GM19452 (cell line): ENCODE measurements at regions not wholly inside any gene's neighbourhood (a gene's known extent, or its start where the extent isn't known, plus 50 kb on each side); places are given as distances from the start of the nearest gene placed in this dataset.
"Not testable (repeated sequence)": the region's sequence is repeated elsewhere in the genome, so short reads cannot be mapped to it uniquely, and the experiment has no call there.

Experiments used
- ATAC-seq: cut with Tn5 transposase; IDR thresholded peaks from one replicate; pipeline ENCODE4 v1.9.1; 2021; ENCODE audit not compliant: unreplicated experiment

DNA sequence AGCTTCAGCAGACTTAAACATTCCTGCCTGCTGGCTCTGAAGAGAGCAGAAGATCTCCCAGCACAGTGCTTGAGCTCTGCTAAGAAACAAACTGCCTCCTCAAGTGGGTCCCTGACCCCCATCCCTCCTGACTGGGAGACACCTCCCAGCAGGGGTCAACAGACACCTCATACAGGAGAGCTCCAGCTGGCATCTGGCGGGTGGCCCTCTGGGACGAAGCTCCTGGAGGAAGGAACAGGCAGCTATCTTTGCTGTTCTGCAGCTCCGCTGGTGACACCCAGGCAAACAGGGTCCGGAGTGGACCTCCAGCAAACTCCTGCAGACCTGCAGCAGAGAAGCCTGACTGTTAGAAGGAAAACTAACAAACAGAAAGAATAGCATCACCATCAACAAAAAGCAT is 139.3 kb downstream of the ATXN7L3B start:
- not testable (repeated sequence) for ATAC-seq

DNA sequence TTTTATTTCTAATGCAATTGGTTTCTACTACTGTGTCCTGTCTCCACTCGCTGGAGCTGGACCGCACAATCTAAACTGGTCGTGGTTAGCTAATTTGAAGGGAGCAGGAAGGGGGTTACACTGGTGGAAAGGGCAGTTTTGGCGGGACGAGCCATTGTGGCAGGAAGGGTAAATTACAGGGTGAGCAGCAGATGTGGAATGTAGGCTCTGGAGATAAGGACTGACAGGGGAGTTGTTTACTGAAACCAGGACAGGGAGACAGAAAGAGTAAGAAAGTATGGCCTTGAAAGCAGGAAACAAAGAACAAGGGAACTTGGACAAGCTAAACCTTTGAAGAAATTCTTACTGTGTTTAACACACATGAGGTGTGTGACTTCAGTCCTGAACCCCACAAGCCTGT is 147.8 kb downstream of the ATXN7L3B start:
- ATAC-seq = no peak

DNA sequence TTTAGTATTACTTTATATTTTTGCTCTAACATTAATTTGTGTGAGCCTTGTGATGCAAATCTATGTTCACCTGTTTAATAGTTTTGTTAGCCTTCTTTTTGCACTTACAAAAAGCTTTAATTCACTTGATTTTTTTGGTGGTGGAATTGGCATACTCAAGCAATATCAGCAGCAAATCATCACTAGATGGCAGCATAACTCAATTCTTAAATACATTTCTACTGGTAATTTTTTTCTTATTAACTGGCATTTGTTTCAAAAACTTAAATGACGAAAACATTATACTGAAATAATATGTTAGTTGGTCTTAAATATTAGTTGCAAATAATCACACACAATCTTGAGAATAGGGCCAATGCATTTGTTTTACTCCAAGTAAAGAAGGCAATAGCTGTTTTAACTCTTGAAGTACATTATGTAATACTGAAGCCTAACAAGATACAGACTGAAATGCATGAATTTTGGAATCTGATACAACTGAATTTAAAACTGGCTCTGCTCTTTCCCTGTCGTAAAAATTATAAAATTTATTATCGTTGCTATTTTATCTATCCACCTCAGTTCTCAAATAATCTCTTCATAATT is 151.5 kb downstream of the ATXN7L3B start:
- no peak for ATAC-seq

DNA sequence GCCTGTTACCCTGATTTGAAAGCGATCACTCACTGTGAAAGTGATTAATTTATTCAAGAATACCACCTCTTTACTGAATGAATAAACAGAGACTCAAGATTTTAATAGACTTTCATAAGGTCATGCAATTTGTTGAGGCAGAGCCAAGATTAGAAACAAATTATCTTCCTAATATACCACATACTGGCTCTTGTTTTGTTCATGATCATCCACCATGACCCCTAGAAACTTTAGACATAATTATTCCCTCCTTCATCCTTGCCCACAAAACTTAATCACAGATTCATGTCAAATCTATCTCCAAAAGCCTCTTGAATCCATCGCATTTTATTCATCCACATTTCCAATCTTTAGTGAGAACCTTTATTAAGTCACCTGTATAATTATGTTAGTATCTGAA is 152.3 kb downstream of the ATXN7L3B start:
- ATAC-seq = no peak

DNA sequence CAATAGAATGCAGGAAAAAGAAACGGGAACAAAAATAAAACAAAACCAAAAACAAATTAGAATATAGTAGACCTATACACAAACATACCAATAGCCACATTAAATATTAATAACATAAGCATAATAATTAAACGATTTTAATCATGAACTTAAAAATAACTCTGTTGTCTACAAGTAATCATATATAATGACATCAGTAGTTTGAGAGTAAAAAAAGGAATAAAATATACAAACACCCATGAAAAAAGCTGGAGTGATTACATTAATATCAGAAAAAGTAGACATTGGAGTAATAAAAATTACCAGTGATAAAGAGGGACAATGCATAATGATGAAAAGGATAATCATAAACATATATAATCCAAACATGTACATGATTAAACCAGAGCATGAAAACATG is 181.8 kb downstream of the ATXN7L3B start:
- no peak for ATAC-seq

DNA sequence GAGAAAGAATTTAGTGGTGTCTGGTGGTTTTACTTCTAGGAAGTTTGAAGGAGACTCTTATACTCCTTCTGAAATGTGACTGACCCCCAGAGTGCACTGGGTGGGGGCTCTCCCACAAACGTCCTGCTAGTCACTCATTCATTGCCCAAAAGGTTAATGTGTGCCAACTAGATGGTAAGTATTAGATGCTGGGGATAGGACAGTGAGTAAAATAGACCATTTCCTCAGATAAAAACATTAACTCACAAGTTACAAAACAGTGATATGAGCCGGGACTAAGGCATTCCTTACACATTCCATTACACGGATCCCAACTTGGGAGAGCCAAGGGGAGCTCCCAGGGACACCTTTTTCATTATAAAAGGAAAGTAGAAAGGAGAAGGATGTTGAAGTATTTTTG is 185.1 kb downstream of the ATXN7L3B start:
- no peak for ATAC-seq

DNA sequence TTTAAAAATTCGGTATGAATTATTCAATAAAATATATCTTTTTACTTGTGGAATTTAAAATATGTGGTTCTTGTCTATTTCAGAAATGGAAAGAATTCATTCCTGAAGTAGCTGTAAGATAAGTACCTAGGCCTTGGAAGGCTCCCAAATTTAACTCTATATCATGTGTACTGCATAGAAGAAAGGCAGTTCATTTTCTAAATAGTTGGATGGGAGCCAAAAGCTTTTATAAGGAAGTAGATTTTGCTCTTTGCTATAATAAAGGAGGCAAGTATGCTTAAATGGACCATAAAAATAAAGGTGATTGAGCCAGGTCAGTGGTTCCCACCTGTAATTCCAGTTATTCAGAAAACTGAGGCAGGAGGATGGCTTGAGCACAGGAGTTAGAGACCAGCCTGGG is 187.5 kb downstream of the ATXN7L3B start:
- no peak for ATAC-seq

DNA sequence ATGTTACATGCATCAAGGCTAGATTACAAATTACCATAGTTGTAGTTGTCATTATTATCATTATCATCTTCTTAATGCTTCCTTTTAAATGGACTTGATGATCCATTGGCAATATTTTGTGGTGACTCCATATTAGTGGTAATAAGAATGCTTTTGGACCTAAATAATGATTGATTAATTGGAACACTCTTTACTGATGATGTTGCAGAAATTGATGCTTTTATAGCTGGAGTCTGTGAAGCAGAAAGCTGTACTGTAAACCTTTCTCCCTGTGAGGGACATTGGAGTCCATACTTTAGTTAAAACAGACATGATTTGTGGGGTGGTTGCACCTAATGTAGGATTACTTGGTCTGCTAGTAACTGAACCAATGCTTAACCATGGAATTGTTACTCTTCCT is 190.4 kb downstream of the ATXN7L3B start:
- no peak for ATAC-seq

DNA sequence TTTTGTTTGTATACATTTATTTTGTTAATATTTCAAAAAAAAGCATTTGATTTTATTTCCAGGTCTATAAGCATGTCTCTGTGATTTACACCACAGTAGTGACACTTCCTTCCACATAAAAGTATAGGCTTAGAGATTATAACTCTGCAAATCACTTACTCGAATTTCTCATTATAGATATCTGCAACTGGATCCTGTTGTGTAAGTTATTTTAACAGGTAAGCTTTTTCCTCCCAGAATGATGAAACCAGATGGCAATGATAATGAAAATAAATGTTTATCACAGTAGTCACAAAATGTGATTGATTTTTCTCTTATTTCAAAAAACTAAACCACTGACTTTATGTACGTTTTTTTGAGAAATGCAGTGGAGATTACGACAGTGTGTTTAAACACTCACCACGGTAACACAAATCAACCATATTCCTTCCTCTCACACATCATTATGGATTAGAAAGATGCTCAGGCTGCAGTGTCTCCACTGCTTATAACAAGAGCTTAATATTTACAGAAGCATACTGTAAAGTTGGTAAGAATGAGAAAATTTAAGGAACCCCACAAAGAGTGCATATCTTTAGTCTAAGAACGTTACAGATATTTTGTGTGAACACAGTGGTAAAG is 194.6 kb downstream of the ATXN7L3B start:
- ATAC-seq = no peak

DNA sequence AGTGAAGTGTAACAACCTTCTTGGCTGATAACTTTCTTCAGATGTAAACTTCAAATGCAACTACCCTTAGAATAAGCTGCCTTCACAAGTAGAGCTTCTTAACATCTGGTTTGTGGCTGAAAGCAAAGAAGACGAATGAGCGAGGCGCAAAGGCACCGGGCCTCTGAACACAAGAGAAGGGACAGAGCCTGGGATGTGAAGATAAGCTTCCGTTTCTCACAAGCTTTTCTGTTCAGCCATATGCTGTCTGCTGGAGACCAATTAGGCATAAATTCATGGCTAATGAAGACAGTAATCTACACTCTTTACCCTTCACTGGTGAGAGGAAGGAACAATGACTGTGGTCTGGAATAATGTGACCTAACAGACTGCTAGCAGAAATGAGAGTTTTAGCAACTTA is 195.2 kb downstream of the ATXN7L3B start:
- no peak for ATAC-seq

DNA sequence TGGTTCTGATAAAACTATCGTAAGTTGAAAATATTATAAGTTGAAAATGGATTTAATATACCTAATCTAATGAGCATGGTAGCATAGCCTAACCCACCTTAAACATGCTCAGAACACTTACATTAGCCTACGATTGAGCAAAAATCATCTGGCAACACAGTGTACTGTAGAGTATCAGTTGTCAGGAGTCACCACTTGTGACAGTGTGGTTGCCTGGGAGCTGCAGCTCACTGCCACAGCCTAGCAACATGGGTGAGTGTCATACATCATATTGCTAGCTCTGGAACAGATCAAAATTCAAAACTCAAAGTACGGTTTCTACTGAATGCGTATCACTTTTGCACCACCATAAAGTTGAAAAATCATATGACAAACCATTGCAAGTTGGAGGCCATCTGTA is 203.5 kb downstream of the ATXN7L3B start:
- no peak for ATAC-seq

DNA sequence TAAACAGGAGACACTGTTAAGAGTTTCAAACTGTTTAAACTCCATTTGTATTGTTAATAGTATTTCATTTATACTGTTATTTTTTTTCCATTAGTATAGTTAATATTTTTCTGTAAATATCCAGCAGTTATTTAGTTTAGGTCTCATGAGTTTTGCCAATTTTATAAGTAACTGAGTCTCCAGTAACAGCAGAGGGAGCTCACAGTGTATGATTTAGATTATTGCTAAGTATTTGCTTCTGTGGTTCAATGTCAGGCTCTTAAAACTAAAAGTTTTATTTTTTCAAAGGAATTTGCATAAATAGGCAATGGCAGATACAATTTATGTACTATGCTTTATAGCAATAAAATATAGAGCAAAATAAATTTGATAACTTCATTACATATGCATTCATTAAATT is 209.7 kb downstream of the ATXN7L3B start:
- no peak for ATAC-seq

DNA sequence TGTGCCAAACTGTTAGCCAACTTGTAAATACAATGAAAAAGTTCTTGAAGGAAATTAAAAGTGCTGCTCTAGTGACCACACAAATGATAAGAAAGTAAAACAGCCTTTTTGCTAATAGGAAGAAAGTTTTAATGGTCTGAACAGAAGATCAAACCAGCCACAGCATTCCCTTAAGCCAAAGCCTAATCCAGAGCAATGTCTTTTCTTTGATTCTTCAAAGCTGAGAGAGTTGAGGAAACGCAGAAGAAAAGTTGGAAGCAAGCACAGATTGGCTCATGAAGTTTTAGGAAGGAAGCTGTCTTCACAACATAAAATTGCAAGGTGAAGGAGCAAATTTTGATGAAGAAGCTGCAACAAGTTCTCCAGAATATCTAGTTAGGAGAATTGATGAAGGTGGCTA is 213.8 kb downstream of the ATXN7L3B start:
- no peak for ATAC-seq

DNA sequence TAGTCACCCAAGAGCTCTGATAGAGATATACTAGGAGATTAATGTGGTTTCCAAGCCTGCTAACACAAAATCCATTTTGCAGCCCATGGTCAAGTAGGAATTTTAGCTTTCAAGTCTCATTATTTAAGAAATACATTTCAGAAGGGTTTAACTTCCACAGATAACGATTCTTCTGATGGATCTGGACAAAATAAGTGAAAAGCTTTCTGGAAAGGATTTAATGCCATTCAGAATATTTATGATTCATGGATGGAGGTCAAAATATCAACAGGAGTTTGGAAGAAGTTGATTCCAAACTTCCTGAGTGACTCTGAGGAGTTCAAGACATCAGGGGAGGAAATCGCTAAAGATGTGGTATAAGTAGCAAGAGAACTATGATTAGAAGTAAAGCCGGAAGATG is 214.6 kb downstream of the ATXN7L3B start:
- no peak for ATAC-seq

DNA sequence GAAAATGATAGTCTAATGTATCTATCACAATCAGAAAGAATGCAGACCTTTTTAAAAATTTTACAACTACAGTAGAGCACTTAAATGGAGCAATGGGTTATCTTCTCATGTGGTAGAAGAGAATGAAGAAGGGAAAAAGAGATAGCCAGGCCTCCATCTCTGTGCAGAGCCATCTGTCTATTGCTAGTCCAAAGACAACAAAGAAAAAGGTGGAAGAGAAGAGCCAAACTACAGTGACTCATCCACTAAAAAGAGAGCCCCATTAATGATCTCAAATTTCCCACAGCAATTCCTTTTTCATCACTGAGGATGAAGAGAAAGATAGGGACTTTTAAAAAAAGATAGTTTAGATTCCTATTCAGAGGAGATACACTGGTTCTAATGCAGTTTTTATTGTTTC is 232.9 kb downstream of the ATXN7L3B start:
- no peak for ATAC-seq

DNA sequence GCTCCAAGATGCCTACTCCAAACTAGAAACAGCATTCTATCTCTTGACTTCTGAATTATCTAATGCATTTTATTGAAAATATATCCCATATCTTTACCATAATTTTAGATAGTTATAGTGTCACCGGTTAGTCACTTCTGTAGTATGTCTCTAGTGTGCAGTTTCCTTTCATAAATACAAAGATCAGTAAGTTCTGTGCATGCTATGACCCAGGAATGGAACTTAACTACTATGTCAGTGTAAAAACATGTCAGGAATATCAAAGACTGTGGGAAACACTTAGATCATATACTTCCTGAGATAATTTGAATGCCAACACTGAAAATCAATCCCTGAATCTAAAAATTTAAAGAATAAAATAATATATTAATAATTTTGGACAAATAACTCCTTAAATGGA is 237.6 kb downstream of the ATXN7L3B start:
- ATAC-seq = no peak

DNA sequence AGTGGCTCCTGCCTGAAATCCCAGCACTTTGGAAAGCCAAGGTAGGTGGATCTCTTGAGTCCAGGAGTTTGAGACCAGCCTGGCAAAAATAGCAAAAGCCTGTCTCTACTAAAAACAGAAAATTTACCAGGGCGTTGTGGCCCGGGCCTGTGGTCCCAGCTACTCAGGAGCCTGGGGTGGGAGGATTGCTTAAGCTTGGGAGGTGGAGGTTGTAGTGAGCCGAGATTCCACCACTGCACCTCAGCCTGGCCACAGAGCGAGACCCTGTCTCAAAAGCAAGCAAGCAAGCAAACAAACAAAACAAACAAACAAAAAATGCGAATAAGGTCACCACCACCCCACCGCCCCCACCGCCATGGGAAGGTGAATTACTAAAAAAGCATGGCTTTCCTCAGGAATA is 238.7 kb downstream of the ATXN7L3B start:
- no peak for ATAC-seq

DNA sequence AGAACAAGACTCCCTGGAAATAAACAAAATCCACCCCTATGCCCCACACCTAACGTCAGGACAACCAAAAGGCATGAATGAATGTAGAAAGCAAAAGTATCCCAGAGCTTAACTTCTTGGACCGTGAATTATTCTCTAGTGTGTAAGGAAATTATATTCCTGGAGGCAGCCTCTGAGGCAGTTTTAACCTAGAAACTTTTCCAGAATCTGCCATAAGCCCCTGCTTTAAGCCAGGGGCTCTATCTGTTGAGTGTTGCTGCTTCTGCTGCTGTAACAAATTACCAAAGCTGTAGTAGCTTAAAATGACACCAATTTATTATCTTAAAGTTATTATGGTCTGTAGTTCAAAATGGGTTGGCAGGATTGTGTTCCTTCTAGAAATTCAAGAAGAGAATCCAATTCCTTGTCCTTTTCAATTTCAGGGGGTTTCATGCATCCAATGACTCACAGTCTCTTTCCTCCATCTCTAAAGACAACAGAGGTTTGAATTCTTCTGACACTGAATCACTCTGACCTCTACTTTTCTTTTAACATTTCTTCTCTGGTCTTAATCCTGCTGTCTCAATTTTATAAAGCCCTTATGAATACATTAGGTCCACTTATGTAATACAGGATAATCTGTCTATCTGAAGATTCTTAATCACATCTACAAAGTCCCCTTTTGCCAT is 242.7 kb downstream of the ATXN7L3B start:
- ATAC-seq = no peak

DNA sequence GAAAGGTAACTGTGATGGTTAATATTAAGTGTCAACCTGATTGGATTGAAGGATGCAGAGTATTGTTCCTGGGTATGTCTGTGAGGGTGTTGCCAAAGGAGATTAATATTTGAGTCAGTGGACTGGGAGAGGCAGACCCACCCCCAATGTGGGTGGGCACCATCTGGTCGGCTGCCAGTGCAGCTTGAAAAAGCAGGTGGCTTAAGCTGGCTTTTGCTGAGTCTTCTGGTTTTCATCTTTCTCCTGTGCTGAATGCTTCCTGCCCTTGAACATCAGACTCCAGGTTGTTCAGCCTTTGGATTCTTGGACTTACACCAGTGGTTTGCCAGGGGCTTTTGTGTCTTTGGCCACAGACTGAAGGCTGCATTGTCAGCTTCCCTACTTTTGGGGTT is 243.2 kb downstream of the ATXN7L3B start:
- ATAC-seq = not testable (repeated sequence)

DNA sequence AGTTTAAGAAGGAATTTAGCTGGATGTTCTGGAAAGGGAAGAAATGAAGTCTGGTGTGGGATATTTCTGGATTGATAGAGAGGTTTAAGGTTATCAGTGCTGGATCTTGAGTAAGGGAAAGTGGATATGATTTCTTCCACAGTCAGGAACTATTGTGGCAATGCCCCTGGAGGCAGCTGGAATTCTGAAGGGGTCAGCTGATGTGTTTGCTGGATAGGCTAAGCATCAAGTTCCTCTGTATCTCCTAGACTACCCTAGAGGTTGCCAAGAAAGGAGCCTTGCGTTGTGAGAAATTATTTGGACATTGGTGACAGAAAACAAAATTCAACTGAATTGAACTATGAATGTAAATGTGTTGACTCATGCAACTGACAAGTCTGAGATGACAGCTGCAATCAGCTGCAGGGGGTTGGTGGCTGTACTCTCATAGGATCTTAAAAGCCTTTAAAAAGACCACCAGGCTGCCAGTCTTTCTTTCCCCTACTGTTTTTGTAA is 244.4 kb downstream of the ATXN7L3B start:
- no peak for ATAC-seq

DNA sequence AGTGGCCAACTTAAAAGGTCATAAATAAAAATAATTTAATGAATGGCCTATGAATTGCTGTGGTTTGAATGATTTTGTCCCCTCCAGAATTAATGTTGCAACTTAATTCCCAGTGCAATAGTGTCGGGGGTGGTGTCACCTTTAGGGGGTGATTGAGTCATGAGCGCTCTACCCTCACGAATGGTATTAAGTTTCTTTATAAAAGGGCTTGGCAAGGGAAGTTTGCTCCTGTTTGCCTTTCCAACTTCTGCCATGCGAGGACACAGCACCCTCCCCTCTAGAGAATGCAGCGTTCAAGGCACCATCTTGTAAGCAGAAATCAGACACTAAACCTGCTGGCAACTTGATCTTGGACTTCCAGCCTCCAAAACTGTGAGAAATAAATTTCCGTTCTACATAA is 253.3 kb downstream of the ATXN7L3B start:
- ATAC-seq = no peak

DNA sequence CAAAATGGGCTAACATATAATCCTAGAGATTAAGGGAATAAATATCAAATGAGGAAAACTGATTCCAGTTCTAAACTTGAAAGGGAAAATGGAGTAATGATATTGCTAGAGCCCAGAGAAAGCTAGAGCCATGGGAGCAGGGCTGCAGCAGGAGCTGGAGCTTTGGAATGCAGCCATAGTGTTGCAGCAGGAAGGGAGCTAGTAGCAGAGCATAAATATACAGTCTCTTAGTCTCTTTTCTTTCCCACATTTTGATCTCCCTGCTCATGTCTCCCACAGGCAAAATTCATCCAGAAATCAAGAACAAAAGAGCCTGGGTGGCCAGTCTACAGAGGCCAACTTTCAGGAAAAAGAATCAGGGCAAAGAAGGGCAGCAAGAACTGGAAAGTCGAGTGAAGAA is 253.7 kb downstream of the ATXN7L3B start:
- no peak for ATAC-seq

DNA sequence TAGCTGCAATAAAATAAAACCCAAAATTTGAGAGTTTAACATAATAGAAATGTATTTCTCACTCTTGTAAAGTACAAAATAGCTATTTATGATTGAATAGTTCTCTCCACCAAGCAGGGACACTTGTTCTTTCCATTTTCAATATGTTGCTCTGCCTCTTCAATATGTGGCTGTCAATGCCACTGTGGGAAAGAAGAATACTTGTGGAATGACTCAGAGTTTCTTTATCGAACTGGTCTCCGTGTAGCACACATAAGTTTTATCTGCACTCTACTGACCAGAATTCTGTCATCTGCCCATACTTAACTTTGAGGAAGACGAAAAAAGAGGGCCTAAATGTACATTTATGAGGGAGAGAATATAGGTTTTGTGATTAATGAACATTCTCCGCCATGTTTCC is 256.9 kb downstream of the ATXN7L3B start:
- no peak for ATAC-seq
